HG03196 (cell line): ENCODE measurements at regions not wholly inside any gene's neighbourhood (a gene's known extent, or its start where the extent isn't known, plus 50 kb on each side); places are given as distances from the start of the nearest gene placed in this dataset.
"Not testable (repeated sequence)": the region's sequence is repeated elsewhere in the genome, so short reads cannot be mapped to it uniquely, and the experiment has no call there.

Experiments
- ATAC-seq: cut with Tn5 transposase; IDR thresholded peaks from one replicate; pipeline ENCODE4 v1.9.1; 2021; ENCODE audit not compliant: unreplicated experiment

DNA sequence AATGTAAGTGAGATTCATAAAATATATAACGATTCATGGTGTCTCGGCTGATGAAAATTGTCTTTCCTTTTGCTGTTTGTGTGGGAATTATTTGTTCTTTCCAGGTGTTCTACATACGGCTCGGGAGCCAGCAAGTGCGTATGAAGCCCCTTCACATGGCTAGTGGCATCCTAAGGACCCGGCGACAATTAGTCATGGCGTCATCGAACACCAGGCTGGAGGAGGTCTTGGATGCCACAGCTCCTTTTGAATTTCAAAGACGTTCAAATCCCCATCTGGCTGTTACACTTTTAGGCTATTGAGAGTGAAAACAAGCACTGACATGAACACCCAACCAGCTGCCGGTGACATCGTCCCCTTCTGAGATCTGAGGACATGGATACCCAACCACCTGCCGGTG lies 397.7 kb upstream of the TNRC6C start:
- no peak for ATAC-seq

DNA sequence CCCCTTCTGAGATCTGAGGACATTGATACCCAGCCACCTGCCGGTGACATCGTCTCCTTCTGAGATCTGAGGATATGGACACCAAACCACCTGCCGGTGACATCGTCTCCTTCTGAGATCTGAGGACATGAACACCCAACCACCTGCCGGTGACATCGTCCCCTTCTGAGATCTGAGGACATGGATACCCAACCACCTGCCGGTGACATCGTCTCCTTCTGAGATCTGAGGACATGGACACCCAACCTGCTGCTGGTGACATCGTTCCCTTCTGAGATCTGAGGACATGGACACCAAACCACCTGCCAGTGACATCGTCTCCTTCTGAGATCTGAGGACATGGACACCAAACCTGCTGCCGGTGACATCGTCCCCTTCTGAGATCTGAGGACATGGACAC lies 396.1 kb upstream of the TNRC6C start:
- ATAC-seq: not testable (repeated sequence)

DNA sequence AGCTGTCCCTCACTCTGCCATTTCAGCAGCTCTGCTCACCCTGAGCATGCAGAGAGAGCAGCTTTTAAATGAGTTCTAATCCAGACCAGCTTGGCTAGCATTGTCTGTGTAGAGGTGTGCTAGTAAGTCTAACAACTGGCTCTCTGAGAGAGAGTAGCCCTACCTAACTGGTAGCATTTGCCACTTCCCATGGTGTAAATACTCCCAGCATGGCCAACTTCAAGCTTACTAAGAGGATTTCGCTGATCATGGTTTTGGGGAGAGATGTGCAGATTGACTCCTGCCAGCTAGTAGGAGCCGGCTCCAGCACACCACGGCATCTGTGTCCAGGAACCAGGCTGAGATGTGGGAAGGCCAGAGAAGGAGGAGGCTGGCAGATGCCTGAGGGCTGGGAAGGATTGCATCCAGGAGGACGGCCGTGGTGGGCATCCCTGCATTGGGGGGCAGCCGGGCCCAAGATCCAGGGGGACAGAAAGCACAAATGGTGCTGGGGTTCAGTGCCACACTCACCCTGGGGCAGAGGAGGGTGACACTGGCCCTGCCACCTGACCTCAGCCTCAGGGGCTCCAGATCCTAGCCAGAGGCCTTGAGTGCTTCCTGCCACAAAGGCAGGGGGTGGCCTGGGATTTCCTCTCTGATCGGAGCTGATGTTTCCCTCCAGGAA lies 394.9 kb upstream of the TNRC6C start:
- no peak for ATAC-seq

DNA sequence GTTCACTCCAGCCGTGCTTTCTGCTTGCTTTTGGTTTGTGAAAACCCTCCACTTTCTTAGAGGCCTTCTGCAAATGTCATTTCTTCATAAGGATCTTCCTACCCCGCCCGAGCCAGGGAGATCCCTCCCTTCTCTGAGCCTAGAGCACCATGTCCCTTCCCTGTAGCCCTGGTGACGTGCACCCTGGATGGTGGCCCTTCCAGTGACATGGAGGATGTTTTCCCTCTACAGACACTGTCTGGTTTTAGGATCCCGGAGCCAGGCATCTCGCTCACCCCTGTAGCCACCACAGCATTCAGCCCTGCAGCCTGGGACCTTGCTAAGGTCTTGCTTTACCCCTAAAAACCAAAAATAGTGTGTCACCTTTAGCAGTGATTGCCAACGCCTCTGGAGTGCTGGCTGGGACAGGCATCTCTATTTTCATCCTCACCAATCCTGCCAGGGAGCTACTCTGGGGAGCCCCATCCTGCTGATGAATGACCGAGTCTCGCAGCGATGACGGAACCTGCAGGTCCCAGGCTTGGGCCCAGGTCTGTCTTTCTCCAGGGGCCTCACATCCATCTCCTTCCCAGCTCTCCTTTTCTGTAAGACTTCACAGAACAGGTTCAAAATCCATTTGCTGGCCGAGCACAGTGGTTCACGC lies 394.1 kb upstream of the TNRC6C start:
- ATAC-seq: no peak

DNA sequence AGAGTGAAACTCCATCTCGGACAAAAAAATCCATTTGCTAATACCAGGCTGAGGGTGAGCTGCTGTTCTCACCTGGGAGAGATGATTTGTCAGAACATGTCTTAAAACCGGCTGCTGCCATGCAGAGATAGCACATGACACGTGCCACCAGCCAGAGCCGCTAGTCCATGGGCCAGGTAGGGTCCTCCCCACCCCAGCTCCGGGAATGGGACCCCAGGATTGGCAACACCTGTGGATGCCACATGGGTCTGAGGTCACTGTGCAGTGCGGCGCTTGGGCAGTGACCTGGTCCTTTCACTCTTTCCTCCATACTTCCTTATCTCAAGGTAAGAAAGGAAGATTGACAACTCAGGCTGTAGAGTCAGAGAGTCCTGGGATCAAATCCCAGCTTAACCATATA lies 393.3 kb upstream of the TNRC6C start:
- no peak for ATAC-seq

- no peak for ATAC-seq
Observed at GRCh38 chr17:77566151-77566550, 392.4 kb upstream of the TNRC6C start.

DNA sequence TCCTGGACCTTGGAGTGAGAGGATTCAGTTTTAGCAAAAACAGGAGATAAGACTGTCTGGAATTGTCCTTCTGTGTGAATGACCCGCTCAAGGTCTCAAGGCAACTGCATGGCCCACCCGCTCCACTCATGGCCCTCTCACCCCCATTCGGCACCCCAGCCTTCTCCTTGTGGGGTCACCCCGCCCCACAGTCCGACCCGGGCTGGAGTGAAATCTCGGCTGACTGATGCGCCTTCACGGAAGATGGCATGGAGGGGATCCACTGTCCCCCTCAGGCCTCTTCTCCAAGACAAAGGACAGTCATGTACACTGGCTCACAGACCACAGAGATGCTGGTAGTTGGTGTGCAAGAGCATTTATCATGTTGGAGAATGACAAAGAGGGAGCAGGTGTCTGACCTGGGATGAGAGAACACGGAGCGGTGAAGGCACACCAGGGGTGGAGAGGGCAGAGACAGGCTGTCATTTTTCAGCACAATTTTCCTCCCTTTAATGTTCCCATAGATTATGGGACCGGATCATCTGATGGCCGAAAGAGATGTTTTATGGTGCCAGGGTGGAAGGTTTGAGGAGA lies 391.9 kb upstream of the TNRC6C start:
- no peak for ATAC-seq

DNA sequence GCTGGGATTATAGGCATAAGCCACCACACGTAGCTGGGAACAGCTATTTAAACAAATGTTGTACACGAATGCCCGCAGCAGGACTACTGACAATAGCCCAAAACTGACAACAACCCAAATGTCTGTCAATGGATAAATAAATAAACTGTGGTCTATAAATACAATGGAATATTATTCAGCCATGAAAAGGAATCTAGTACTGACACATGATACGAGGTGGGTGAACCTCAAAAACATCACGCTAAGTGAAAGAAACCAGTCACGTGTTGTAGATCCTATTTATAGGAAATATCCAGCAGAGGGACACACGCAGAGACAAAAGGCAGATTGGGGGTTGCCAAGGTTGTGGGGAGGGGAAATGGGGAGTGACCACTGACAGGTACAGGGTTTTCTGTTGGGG lies 390.0 kb upstream of the TNRC6C start:
- ATAC-seq: no peak

DNA sequence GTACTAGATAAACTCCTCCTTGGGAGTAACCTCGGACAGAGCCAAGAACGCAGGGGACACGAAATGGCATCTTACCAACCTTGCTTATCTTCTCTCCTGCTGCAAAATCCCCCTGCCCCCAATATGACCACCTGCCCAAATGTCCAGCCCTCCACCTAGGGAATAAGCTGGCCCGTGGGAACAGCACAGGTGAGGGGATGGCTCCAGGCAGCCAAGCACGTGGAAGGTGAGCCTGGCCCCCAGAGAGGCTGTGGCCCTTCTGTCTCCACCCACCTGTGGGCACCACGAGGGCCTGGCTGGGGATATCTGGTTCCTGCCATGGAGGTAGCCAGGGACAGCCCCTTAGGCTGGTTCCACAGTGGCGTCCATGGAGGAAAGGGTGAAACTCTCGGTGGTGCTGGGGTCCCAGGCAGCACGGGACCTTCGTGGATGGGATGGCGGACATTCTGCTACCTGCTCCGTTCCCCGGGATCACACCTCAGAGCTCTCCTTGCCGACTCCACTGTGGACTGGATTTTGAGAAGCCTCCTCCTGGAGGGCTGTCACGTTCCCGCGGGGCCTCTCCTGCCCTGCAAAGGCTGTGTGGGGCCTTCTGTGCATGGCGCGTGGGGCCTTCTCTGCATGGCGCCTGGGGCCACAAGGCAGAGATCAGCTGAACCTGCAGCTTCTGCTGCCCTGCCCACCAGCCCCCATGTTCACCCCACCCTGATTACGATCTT lies 388.5 kb upstream of the TNRC6C start:
- ATAC-seq: no peak

- ATAC-seq: no peak
Observed at GRCh38 chr17:77570565-77570898, 388.0 kb upstream of the TNRC6C start.

GRCh38 chr17:77571155-77571981 lies 387.1 kb upstream of the TNRC6C start:
- ATAC-seq: no peak

DNA sequence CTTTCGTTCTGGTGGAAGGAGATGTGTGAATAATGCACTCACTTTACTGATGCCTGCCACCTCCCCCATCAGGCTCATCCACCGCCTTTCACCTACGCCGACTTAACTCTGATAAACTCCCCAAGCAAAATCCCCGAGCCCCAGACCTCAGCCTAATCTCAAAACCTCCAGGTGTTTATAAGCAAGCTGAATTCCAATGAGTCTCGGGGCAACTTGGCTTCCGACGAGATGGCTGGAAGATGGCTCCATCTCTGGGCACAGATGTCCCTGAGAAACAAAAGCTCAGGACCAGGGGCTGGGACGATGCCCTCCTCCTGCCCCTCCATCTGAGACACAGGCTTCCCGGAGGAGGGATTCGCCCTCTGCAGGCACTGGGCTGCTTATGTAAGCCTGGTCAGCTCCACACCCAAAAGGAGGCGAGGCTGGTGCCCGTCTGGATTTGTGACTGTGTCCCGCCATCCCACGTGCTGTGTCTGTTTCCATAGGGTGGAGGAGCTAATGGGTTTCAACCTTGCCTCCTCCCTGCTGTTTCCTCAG lies 386.4 kb upstream of the TNRC6C start:
- ATAC-seq: no peak

DNA sequence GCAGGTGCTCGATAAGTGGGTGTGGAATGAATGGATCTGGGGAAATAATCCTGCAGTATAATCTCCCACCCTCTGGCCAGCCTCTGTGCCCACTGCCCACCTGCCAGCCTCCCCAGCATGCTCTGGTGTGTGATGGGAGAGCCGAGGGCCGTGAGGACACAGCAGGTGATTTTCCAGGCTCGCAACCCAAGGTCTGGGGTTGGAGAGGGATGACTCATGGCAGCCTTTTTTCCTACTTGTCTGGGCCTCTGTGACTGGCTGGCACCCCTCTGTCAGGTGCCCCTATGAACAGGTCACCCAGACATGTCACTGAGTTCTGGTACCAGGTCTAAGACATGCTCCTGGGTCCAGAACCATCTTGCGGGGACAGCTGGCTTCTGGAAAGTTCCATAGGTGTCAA lies 385.7 kb upstream of the TNRC6C start:
- no peak for ATAC-seq

DNA sequence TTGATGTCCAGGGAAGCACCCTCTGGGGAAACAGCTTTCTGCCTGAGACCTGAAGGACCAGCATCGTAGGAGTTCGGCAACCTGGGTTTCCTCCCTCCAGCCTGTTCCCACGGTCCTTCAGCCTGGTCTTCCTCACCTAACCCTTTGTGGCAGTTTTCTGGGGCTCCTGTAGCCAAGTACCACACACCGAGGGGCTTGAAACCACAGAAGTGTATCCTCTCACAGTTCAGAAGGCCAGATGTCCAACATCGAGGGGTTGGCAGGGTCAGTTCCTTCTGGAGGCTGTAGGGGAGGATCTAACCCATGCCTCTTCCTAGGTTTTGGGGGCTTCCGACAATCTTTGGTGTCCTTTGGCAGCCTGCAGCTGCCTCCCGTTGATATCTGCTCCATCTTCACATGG lies 381.0 kb upstream of the TNRC6C start:
- no peak for ATAC-seq

GRCh38 chr17:77579131-77579530 lies 379.4 kb upstream of the TNRC6C start:
- no peak for ATAC-seq

GRCh38 chr17:77579682-77580081 lies 378.8 kb upstream of the TNRC6C start:
- ATAC-seq: no peak

GRCh38 chr17:77580531-77581270 lies 377.8 kb upstream of the TNRC6C start:
- no peak for ATAC-seq

DNA sequence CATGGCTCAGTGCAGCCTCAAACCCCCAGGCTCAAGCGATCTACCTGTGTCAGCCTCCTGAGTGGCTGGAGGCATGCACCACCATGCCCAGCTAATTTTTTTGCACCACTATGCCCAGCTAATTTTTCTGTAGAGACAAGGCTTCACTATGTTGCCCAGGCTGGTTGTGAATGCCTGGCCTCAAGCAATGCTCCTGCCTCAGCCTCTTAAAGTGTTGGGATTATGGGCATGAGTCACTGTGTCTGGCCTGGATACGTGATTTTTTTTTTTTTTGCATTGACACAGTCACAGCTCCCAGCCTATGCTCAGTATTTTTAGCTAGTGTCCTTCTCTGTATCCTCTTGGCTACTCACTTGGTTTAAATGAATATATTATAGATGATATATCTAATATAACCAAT lies 377.0 kb upstream of the TNRC6C start:
- ATAC-seq: no peak

DNA sequence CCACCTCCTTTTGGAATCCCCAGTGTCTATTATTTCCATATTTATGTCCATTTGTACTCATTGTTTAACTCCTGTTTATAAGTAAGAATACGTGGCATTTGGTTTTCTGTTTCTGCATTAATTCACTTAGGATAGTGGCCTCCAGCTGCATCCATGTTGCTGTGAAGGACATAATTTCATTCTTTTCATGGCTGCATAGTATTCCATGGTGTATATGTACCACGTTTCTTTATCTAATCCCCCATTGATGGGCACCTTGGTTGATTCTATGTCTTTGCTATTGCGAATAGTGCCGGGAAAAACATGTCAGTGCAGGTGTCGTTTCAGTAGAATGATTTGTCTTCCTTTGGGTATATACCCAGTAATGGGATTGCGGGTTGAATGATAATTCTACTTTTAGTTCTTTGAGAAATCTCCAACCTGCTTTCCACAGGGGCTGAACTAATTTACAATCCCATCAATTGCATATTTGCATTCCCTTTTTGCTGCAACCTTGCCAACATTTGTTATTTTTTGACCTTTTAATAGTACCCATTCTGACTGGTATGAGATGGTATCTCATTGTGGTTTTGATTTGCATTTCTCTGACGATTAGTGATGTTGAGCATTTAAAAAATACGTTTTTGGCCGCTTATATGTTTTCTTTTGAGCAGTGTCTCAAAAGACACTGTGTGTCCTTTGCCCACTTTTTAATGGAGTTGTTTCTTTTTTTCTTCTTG lies 373.2 kb upstream of the TNRC6C start:
- ATAC-seq: no peak
